ENCODE measurements at regions not wholly inside any gene's neighbourhood (a gene's known extent, or its start where the extent isn't known, plus 50 kb on each side); places are given as distances from the start of the nearest gene placed in this dataset.
A peak's percentile ranks its signal among the peaks of the same experiment; 100 is the strongest.
"Not testable (repeated sequence)": the region's sequence is repeated elsewhere in the genome, so short reads cannot be mapped to it uniquely, and the experiment has no call there.

DNA sequence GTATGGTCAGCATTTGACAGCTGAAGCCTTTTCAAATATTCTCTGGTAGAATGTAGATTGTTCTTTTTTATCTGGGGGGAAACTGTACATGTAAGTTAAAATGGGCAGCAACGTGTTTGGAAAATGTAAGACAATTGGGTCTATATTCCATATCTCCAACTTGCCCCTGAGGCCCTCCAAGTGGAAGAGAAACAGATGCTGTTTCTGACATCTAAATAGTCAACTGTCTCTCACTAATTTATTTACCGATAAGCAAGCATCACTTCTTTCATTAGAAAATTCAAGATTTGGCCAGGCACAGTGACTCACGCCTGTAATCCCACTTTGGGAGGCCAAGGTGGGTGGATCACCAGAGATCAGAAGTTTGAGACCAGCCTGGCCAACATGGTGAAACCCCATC is 120.2 kb upstream of the TBCA start:
- H3K27me3 Mint-ChIP-seq (ENCODE audit: low read depth), result no peaks in the 10 kb centered on the region
- no peak overlapping the region for H3K27ac Mint-ChIP-seq
- DNase-seq (ENCODE audit: low spot score), result no peak
- H3K4me1 Mint-ChIP-seq (ENCODE audit: low read depth), result peaks cover 2% of the 10 kb centered on the region
- no peaks in the 10 kb centered on the region for H3K36me3 Mint-ChIP-seq (ENCODE audit: low read depth)
- no peaks in the 10 kb centered on the region for H3K9me3 Mint-ChIP-seq
- no peak overlapping the region for H3K4me3 Mint-ChIP-seq

- H3K27me3 Mint-ChIP-seq (ENCODE audit: low read depth); H3K36me3 Mint-ChIP-seq (ENCODE audit: low read depth); H3K9me3 Mint-ChIP-seq; DNase-seq (ENCODE audit: low spot score); H3K4me1 Mint-ChIP-seq (ENCODE audit: low read depth); H3K4me3 Mint-ChIP-seq; H3K27ac Mint-ChIP-seq: not testable (repeated sequence)
Observed at GRCh38 chr5:77894103-77894502, 118.0 kb upstream of the TBCA start.

- Mint-ChIP-seq H3K27ac (no peak overlapping the region), H3K36me3 (ENCODE audit: low read depth) (no peaks in the 10 kb centered on the region), H3K27me3 (ENCODE audit: low read depth) (no peaks in the 10 kb centered on the region), H3K9me3 (no peaks in the 10 kb centered on the region), H3K4me1 (ENCODE audit: low read depth) (peaks cover 2% of the 10 kb centered on the region), H3K4me3 (no peak overlapping the region)
- no peak for DNase-seq (ENCODE audit: low spot score)
Observed at GRCh38 chr5:77893225-77893860, 117.2 kb upstream of the TBCA start.

- DNase-seq (ENCODE audit: low spot score), result no peak
- H3K9me3 Mint-ChIP-seq, result no peaks in the 10 kb centered on the region
- H3K27me3 Mint-ChIP-seq (ENCODE audit: low read depth), result peaks cover 3% of the 10 kb centered on the region
- no peak overlapping the region for H3K27ac Mint-ChIP-seq
- no peak overlapping the region for H3K4me3 Mint-ChIP-seq
- H3K36me3 Mint-ChIP-seq (ENCODE audit: low read depth), result no peaks in the 10 kb centered on the region
- peaks cover 2% of the 10 kb centered on the region for H3K4me1 Mint-ChIP-seq (ENCODE audit: low read depth)
Observed at GRCh38 chr5:77892061-77893010, 116.2 kb upstream of the TBCA start.

- Mint-ChIP-seq H3K4me1 (ENCODE audit: low read depth) (peaks cover 14% of the 10 kb centered on the region), H3K4me3 (no peak overlapping the region), H3K27me3 (ENCODE audit: low read depth) (peaks cover 8% of the 10 kb centered on the region), H3K36me3 (ENCODE audit: low read depth) (no peaks in the 10 kb centered on the region), H3K9me3 (no peaks in the 10 kb centered on the region), H3K27ac (no peak overlapping the region)
- DNase-seq (ENCODE audit: low spot score), result no peak
Observed at GRCh38 chr5:77885519-77885918, 109.4 kb upstream of the TBCA start.

DNA sequence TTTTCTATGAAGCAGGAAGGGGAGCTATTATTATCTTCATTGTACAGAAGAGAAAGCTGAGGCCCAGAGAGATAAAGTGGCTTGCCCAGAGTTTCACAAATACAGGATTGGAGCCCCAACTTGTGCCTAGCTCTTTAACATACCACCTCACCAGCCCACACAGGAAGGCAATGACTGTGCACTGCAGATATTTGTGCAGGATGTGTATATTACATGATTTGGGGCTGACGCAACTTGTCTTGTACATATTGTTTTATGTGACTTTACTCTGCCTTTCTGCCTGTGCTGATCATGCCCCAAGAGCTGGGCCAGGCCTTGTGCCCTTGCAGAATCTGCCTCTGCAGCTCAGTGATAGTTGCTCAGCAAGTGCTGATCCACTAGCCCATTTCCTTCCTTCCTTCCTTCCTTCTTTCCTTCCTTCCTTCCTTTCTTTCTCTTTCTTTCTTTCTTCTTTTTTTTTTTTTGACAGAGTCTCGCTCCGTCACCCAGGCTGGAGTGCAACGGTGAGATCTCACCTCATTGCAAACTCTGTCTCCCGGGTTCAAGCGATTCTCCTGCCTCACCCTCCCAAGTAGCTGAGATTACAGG is 106.6 kb upstream of the TBCA start:
- H3K27me3 Mint-ChIP-seq (ENCODE audit: low read depth), result peaks cover 8% of the 10 kb centered on the region
- H3K9me3 Mint-ChIP-seq, result no peaks in the 10 kb centered on the region
- no peak overlapping the region for H3K27ac Mint-ChIP-seq
- peaks cover 14% of the 10 kb centered on the region for H3K4me1 Mint-ChIP-seq (ENCODE audit: low read depth)
- no peak overlapping the region for H3K4me3 Mint-ChIP-seq
- peak; percentile 60 for DNase-seq (ENCODE audit: low spot score)
- no peaks in the 10 kb centered on the region for H3K36me3 Mint-ChIP-seq (ENCODE audit: low read depth)

- H3K9me3 Mint-ChIP-seq, result no peaks in the 10 kb centered on the region
- no peak overlapping the region for H3K27ac Mint-ChIP-seq
Observed at GRCh38 chr5:77881528-77881927, 105.4 kb upstream of the TBCA start.

GRCh38 chr5:77877516-77878355 is 101.6 kb upstream of the TBCA start:
- Mint-ChIP-seq H3K27me3 (ENCODE audit: low read depth) (no peaks in the 10 kb centered on the region), H3K9me3 (no peaks in the 10 kb centered on the region), H3K36me3 (ENCODE audit: low read depth) (no peaks in the 10 kb centered on the region), H3K4me1 (ENCODE audit: low read depth) (peaks cover 6% of the 10 kb centered on the region), H3K27ac (no peak overlapping the region), H3K4me3 (no peak overlapping the region)
- no peak for DNase-seq (ENCODE audit: low spot score)

More at GRCh38 chr5:77881528-77881927, 105.4 kb upstream of the TBCA start:
- no peak for DNase-seq (ENCODE audit: low spot score)
- peaks cover 5% of the 10 kb centered on the region for H3K27me3 Mint-ChIP-seq (ENCODE audit: low read depth)
- H3K4me1 Mint-ChIP-seq (ENCODE audit: low read depth), result peaks cover 18% of the 10 kb centered on the region
- H3K36me3 Mint-ChIP-seq (ENCODE audit: low read depth), result no peaks in the 10 kb centered on the region
- H3K4me3 Mint-ChIP-seq, result no peak overlapping the region

DNA sequence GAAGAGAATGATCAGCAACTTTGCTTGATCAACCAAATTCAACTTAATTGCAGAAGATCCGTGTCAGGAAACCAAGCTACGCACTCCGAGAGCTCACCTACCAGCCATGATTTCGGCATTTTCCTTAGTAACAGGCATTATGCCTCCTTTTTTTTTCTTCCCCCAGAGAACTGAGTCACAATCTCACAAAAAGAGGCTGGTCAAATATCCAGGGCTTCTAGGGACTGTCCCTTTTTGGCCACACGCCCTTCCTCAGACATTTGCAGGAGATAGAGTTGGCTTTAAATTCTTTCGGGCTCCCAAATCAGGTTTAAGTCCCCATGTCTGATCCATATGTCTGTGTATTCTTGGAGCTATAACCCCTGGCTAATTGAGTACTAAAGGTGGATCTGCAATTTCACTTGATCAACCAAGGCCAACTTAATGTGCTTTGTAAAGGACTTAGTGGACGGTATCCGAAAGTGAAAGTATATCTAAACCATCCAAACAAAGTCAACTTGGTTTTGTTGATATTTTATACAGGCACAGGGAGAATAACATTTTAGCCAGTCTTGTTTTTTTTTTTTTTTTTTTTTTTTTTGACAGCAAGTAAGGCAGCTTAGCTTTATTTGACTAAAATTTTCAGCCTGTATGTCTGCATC is 100.8 kb upstream of the TBCA start:
- DNase-seq (ENCODE audit: low spot score), result no peak
- peaks cover 4% of the 10 kb centered on the region for H3K4me1 Mint-ChIP-seq (ENCODE audit: low read depth)
- H3K4me3 Mint-ChIP-seq, result no peak overlapping the region
- no peak overlapping the region for H3K27ac Mint-ChIP-seq
- no peaks in the 10 kb centered on the region for H3K9me3 Mint-ChIP-seq
- no peaks in the 10 kb centered on the region for H3K27me3 Mint-ChIP-seq (ENCODE audit: low read depth)
- no peaks in the 10 kb centered on the region for H3K36me3 Mint-ChIP-seq (ENCODE audit: low read depth)

GRCh38 chr5:77876316-77876715 is 100.2 kb upstream of the TBCA start:
- Mint-ChIP-seq H3K36me3 (ENCODE audit: low read depth) (no peaks in the 10 kb centered on the region), H3K9me3 (no peaks in the 10 kb centered on the region), H3K27ac (no peak overlapping the region), H3K27me3 (ENCODE audit: low read depth) (no peaks in the 10 kb centered on the region), H3K4me1 (ENCODE audit: low read depth) (peaks cover 4% of the 10 kb centered on the region), H3K4me3 (no peak overlapping the region)
- no peak for DNase-seq (ENCODE audit: low spot score)

- peak overlapping the region; percentile 26 for H3K27ac Mint-ChIP-seq
Observed at GRCh38 chr5:77874691-77875090, 98.6 kb upstream of the TBCA start.

GRCh38 chr5:77873239-77873638 is 97.1 kb upstream of the TBCA start:
- no peak overlapping the region for H3K4me3 Mint-ChIP-seq
- no peaks in the 10 kb centered on the region for H3K36me3 Mint-ChIP-seq (ENCODE audit: low read depth)
- H3K9me3 Mint-ChIP-seq, result no peaks in the 10 kb centered on the region
- H3K4me1 Mint-ChIP-seq (ENCODE audit: low read depth), result peaks cover 4% of the 10 kb centered on the region
- DNase-seq (ENCODE audit: low spot score), result no peak
- H3K27me3 Mint-ChIP-seq (ENCODE audit: low read depth), result no peaks in the 10 kb centered on the region
- no peak overlapping the region for H3K27ac Mint-ChIP-seq

More at GRCh38 chr5:77874691-77875090, 98.6 kb upstream of the TBCA start:
- no peaks in the 10 kb centered on the region for H3K36me3 Mint-ChIP-seq (ENCODE audit: low read depth)
- no peak for DNase-seq (ENCODE audit: low spot score)
- no peaks in the 10 kb centered on the region for H3K9me3 Mint-ChIP-seq
- no peak overlapping the region for H3K4me3 Mint-ChIP-seq
- H3K4me1 Mint-ChIP-seq (ENCODE audit: low read depth), result peaks cover 4% of the 10 kb centered on the region
- no peaks in the 10 kb centered on the region for H3K27me3 Mint-ChIP-seq (ENCODE audit: low read depth)

DNA sequence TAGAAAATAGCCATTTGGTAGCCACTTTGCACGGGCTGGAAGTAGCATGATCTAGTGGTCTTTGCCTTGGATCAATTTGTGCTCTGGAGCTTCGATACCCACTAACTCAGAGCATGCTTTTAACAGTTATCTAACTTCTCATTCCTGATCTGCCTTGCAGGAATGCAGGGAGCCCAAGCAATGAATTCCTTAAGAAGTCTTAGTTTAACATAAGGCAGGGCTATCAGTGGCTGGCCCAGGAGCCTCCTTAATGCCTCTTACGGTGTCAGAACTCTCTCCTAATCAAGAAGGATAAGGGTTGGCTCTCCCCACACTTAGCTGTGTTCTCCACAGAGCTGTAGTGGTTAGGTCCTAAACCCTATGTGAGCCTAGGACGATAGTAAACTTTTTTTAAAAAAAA is 95.8 kb upstream of the TBCA start:
- no peaks in the 10 kb centered on the region for H3K36me3 Mint-ChIP-seq (ENCODE audit: low read depth)
- H3K4me1 Mint-ChIP-seq (ENCODE audit: low read depth), result peaks cover 3% of the 10 kb centered on the region
- DNase-seq (ENCODE audit: low spot score), result no peak
- no peak overlapping the region for H3K27ac Mint-ChIP-seq
- no peaks in the 10 kb centered on the region for H3K27me3 Mint-ChIP-seq (ENCODE audit: low read depth)
- no peaks in the 10 kb centered on the region for H3K9me3 Mint-ChIP-seq
- no peak overlapping the region for H3K4me3 Mint-ChIP-seq
